ENCODE measurements at regions not wholly inside any gene's neighbourhood (a gene's known extent, or its start where the extent isn't known, plus 50 kb on each side); places are given as distances from the start of the nearest gene placed in this dataset.

GRCh38 chr2:156765450-156765849 is 329.3 kb downstream of the GPD2 start:
- Histone ChIP-seq H3K9me3 (no peaks in the 10 kb centered on the region), H3K27me3 (replicated peaks; ENCODE audit: control insufficient read depth, insufficient read depth, low read length) (no peaks in the 10 kb centered on the region), H3K36me3 (ENCODE audit: control insufficient read depth, insufficient read depth, low read length) (no peaks in the 10 kb centered on the region), H3K4me3 (ENCODE audit: low read depth, low read length) (no peak overlapping the region), H3K4me1 (no peaks in the 10 kb centered on the region)
- DNase-seq, result no peak
- ChIA-PET CTCF (no interaction called here), POLR2A (no interaction called here)
- Mint-ChIP-seq H3K36me3 (ENCODE audit: insufficient read depth, unreplicated experiment) (no peaks in the 10 kb centered on the region), H3K27me3 (ENCODE audit: insufficient read depth, unreplicated experiment) (no peaks in the 10 kb centered on the region), H3K9me3 (ENCODE audit: unreplicated experiment) (peaks cover 17% of the 10 kb centered on the region), H3K4me1 (ENCODE audit: low read depth, unreplicated experiment) (no peaks in the 10 kb centered on the region), H3K4me3 (ENCODE audit: unreplicated experiment) (no peak overlapping the region), H3K27ac (ENCODE audit: unreplicated experiment) (no peak overlapping the region)
- intact Hi-C loops (cut with micrococcal nuclease; ENCODE audit: unreplicated experiment), result no loop called here
- BruUV-seq (replicated peaks), result no TSS peak
- TF ChIP-seq CTCF (IDR thresholded peaks at IDR 0.05; ENCODE audit: insufficient read depth in 1 of 2, low read depth in 1 of 2, low read length in 1 of 2, severe bottlenecking in 1 of 2, unreplicated experiment in 1 of 2), result no peak

- H3K36me3 ChIP-seq (ENCODE audit: control insufficient read depth, insufficient read depth, low read length), result no peaks in the 10 kb centered on the region
- H3K4me1 ChIP-seq, result no peaks in the 10 kb centered on the region
- DNase-seq, result no peak
- H3K36me3 Mint-ChIP-seq (ENCODE audit: insufficient read depth, unreplicated experiment), result no peaks in the 10 kb centered on the region
- H3K27ac Mint-ChIP-seq (ENCODE audit: unreplicated experiment), result no peak overlapping the region
- no peak overlapping the region for H3K4me3 Mint-ChIP-seq (ENCODE audit: unreplicated experiment)
- CTCF ChIA-PET, result no interaction called here
- H3K9me3 ChIP-seq, result no peaks in the 10 kb centered on the region
- POLR2A ChIA-PET, result no interaction called here
- H3K9me3 Mint-ChIP-seq (ENCODE audit: unreplicated experiment), result peaks cover 17% of the 10 kb centered on the region
- H3K4me3 ChIP-seq (ENCODE audit: low read depth, low read length), result no peak overlapping the region
- no peak for TF ChIP-seq CTCF (IDR thresholded peaks at IDR 0.05; ENCODE audit: insufficient read depth in 1 of 2, low read depth in 1 of 2, low read length in 1 of 2, severe bottlenecking in 1 of 2, unreplicated experiment in 1 of 2)
- no peaks in the 10 kb centered on the region for H3K4me1 Mint-ChIP-seq (ENCODE audit: low read depth, unreplicated experiment)
- no peaks in the 10 kb centered on the region for H3K27me3 Mint-ChIP-seq (ENCODE audit: insufficient read depth, unreplicated experiment)
- BruUV-seq (replicated peaks), result no TSS peak
- intact Hi-C loops (cut with micrococcal nuclease; ENCODE audit: unreplicated experiment), result no loop called here
- H3K27me3 ChIP-seq (replicated peaks; ENCODE audit: control insufficient read depth, insufficient read depth, low read length), result no peaks in the 10 kb centered on the region
These were observed 333.6 kb downstream of the GPD2 start for GRCh38 chr2:156769802-156770201.

GRCh38 chr2:156778916-156779315 is 342.7 kb downstream of the GPD2 start:
- Histone ChIP-seq H3K4me3 (ENCODE audit: low read depth, low read length) (no peak overlapping the region), H3K9me3 (peaks cover 10% of the 10 kb centered on the region; the same call in 1 of the 2 replicates), H3K4me1 (peaks cover 24% of the 10 kb centered on the region), H3K27me3 (replicated peaks; ENCODE audit: control insufficient read depth, insufficient read depth, low read length) (no peaks in the 10 kb centered on the region), H3K36me3 (ENCODE audit: control insufficient read depth, insufficient read depth, low read length) (no peaks in the 10 kb centered on the region)
- ChIA-PET CTCF (no interaction called here), POLR2A (no interaction called here)
- H3K27me3 Mint-ChIP-seq (ENCODE audit: insufficient read depth, unreplicated experiment), result no peaks in the 10 kb centered on the region
- H3K27ac Mint-ChIP-seq (ENCODE audit: unreplicated experiment), result peak overlapping the region; percentile 32
- no peak for TF ChIP-seq CTCF (IDR thresholded peaks at IDR 0.05; ENCODE audit: insufficient read depth in 1 of 2, low read depth in 1 of 2, low read length in 1 of 2, severe bottlenecking in 1 of 2, unreplicated experiment in 1 of 2)
- no peaks in the 10 kb centered on the region for H3K9me3 Mint-ChIP-seq (ENCODE audit: unreplicated experiment)
- no peak overlapping the region for H3K4me3 Mint-ChIP-seq (ENCODE audit: unreplicated experiment)
- intact Hi-C loops (cut with micrococcal nuclease; ENCODE audit: unreplicated experiment), result loop anchor here (1.0 kb wide), 1 partner anchor 113 kb away; no protein-coding TSS in a partner anchor
- BruUV-seq (replicated peaks), result no TSS peak
- H3K36me3 Mint-ChIP-seq (ENCODE audit: insufficient read depth, unreplicated experiment), result no peaks in the 10 kb centered on the region
- peaks cover 25% of the 10 kb centered on the region for H3K4me1 Mint-ChIP-seq (ENCODE audit: low read depth, unreplicated experiment)
- no peak for DNase-seq

All from Caco-2 (cell line).